HS-5 (cell line): ENCODE measurements at regions not wholly inside any gene's neighbourhood (a gene's known extent, or its start where the extent isn't known, plus 50 kb on each side); places are given as distances from the start of the nearest gene placed in this dataset.
"Not testable (repeated sequence)": the region's sequence is repeated elsewhere in the genome, so short reads cannot be mapped to it uniquely, and the experiment has no call there.

Source experiments
- DNase-seq: peaks from one replicate; pipeline ENCODE4 v3.0.0-alpha.2; 2012; ENCODE audit warnings: low read depth

DNA sequence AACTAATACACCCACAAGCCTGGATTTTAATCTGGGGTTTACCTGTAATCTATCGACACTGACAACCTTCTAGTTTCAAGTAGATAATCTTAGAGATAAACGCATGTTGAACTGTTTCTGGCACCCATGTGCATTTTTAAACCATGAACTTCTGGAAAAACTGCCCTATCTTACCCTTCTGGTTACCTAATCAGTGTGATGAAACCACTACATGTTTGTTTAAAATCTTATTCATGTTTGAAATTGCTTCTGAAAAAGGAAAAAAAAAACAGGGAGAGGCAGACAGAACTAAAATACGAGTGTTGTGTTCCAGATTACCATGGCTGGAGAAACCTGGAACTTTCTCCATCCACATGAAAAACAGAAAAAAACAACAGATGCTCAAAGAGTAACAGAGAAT is 139.3 kb downstream of the MID1IP1 start:
- no peak for DNase-seq

DNA sequence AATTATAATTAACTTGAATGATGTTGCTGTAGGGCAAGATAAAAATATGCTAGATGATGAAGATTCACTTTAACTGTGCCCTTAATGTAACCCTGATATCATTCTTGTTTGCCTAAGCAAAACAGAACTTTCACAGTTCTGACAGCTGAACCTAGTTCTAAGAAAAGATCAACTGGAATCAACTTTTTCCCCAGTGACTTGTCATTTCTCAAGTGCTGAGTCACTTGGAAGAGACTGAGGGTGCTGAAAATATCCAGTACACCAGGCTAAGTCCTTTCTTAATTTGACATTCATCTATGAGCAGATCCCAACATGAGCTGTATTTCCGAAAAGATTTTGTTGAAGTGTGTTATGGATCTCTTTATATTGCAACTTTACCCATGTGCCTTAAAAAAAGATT is 140.4 kb downstream of the MID1IP1 start:
- no peak for DNase-seq

DNA sequence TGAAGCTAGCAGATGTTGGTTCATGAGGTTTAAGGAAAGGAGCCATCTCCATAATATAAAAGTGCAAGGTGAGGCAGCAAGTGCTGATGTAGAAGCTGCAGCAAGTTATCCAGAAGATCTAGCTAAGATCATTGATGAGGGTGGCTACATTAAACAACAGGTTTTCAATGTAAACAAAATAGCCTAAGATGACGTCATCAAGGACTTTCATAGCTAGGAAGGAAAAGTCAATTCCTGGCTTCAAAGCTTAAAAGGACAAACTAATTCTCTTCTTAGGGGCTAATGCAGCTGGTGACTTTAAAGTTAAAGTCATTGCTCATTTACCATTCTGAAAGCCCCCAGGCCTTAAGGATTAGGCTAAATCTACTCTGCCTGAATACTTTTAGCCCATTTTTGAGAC is 141.9 kb downstream of the MID1IP1 start:
- DNase-seq, result no peak

DNA sequence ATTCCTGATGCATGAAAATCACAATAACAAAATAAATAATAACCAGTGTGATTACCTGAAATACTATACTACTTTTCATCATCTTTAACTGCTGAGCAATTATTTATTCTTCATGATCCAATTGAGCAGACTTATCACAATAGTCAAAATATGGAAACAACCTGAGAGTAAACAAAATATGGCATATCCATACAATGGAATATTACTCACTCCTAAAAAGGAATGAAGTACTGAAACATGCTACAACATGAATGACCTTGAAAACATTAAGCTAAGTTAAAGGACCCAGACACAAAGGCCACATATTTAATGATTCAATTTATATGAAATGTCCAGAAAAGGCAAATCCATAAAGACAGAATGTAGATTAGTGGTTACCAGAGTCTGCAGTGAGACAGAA is 146.8 kb downstream of the MID1IP1 start:
- DNase-seq, result no peak

DNA sequence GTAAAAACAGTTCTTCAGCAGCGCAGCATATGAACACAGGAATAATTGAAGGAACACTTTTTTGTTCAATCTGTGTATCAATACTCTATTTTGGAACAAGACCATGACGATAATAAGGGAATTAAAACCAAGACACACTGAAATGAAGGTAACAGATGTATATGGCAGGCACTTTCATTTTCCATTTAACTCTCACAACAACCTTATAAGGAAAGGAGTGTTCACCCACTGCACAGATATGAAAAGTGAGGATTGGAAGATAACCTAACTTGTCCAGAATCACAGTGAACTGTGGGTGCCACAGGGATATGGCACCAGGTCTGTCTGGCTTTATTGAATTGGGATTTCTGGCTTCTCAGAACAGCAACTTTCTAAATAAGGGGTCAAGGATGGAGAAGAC is 153.3 kb downstream of the MID1IP1 start:
- DNase-seq, result no peak

DNA sequence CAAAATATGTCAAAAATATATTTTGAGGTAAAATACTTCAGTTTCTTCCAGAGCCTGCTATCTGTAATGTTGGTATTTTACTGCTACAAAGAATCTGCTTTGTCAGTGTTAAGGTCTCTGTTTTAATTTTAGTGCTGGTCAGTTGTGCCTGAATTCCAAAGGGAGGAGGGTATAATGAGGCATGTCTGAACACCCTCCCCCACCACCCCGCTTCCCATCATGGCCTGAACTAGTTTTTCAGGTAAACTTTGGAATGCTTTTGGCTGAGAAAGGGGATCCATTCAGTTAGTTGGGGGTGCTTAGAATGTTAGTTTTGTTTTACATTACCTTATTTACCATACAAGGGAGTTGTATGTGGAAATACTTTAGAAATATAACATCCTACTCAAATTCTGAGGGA is 158.5 kb downstream of the MID1IP1 start:
- no peak for DNase-seq

DNA sequence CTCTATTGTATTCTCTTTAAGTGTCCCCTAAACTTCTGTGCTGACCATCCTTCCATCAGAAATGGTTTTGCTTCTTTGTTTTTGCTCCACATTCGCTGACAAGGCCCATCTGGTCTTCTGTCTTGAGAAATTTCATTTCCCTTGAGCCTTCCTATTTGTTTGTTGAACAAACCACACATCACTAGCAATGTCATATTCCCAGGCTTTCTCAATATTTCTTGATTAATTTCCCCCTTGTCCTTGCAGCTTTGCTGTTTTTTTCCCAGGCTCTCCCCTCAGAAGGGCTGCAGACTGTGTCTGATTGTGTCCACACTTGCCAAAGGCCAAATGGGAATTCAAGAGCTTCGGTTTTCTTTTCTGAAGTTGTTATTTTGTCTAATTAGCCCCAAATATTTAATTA is 158.9 kb downstream of the MID1IP1 start:
- no peak for DNase-seq

DNA sequence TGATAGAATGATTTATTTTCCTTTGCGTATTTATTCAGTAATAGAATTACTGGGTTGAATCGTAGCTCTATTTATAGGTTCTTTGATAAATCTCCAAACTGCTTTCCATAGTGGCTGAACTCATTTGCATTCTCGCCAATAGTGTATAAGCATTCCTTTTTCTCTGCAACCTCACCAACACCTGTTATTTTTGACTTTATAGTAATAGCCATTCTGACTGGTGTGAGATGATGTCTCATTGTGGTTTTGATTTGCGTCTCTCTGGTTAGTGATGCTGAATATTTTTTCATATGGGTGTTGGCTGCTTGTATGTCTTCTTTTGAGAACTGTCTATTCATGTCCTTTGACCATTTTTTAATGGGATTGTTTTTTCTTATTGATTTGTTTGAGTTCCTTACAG is 160.7 kb downstream of the MID1IP1 start:
- DNase-seq, result no peak

DNA sequence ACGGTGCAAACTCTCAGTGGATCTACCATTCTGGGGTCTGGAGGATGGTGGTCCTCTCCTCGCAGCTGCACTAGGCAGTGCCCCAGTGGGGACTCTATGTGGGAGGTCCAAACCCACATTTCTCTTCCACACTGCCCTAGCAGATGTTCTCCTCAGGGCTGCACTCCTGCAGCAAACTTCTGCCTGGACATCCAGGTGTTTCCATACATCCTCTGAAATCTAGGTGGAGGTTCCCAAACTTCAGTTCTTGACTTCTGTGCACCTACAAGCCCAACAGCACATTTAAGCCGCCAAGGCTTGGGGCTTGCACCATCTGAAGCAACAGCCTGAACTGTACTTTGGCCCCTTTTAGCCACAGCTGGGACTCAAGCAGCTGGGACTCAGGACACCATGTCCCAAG is 162.0 kb downstream of the MID1IP1 start:
- DNase-seq, result not testable (repeated sequence)

DNA sequence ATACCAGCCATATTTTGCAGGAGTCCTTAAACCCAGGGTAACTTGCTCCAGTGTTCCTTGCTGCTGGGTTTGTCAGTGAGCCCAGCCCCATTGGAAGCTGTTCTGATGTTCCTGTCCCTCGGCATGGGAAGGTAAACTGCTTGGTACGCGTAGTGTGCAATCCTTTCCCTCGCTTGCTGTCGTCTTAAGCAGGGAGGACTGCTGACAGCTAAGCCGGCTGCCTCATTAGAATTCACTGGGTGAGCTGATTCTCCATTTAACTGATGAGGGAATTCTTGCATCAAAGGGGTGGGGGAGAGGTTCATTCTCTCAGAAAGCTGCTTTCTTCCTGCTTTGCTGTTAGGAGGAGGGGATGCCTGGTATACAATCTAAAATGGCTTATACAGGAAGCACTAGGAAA is 164.6 kb downstream of the MID1IP1 start:
- no peak for DNase-seq

DNA sequence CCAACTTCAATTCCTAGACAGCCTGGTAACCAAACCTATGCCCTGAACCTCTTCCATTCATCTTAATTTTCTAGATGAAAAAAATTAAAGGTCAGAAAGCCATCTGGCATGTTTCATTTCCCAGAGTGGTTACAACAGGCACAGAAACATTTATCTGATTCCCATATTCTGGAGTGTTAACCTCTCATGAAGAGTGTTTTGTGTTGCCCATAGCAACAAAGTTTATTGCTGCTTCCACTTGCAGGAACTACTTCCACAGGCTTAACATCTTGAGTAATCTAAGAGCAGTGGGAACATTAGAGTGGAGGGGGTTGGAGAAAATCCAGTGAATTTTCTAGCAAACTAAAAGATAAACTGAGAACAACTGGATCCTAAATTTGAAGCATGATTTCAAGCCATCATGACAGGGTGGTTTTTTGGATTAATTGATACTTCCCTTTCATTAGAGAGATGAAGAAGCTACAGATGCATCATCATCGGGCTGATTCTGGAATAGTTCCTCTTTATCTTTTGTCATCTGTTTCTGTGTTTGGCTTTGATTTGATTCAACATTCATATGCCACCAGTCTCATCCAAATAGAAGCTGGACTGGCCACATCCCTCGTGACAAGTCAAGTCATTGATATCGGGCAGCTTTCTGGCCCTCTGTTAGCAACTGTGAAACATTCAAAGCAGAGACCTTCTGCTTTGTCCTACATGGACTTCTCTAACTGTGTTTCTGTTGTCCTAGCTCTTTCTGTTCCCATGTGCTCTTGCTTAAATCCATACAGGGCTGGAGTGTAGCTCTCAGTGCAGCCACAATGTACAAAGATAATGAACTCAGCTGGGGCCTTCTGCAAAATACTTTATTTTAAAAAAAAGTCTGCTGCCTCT is 167.3 kb downstream of the MID1IP1 start:
- no peak for DNase-seq

DNA sequence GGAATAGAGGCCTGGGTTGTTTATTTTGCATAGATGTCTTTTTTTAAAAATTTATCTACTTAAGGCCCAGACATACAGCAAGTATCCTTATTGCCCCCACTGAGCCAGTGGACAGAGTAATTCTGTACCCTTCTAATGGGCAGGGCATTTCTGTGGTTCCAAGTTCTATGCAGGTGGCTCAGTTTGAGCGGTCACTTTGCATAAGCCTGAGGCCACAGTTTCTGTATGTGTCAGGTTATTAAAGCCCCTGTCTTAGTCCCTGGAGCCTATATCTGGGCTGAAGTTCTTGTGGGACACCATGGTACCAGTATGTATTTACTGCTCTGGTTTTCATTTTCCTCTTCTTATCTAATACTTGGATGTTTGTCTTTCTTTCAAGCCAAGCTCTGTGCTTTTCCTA is 168.8 kb downstream of the MID1IP1 start:
- DNase-seq, result no peak

DNA sequence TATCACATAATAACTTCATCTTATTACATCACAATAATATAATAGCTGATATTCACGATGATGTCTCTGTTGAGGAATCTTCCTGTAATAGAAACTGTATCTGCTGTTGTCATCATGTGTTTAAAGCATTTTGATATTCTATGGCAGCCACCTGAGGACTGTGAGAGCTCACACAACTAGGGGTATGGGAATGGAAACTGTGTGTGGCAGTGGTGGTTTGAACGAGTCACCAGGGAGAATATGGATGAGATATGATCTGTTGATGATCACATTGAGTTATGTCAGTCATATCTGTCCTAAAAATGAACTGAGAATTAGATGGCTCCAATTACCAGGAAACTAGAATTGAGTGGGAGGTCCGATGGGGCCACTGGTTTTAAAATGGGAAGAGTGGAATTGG is 169.6 kb downstream of the MID1IP1 start:
- no peak for DNase-seq

DNA sequence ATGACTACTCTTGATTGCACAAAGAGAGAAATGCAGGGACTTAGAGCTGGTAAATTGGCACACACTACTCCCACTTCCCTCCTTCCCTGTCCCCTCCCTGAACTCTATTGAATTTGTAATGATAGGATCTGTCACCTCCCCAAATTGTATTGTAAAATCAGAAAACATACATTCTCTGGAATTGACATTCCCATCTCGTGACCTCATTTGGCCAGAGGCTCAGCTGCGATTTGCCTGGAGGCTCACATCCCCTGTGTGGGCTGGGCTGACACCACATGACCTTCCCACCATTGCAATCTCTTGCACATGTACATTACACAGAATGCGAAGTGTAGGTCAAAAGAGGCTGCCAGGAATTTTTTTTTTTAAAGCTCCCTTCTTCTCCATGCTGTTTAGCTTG is 172.1 kb downstream of the MID1IP1 start:
- peak; percentile 16 for DNase-seq

DNA sequence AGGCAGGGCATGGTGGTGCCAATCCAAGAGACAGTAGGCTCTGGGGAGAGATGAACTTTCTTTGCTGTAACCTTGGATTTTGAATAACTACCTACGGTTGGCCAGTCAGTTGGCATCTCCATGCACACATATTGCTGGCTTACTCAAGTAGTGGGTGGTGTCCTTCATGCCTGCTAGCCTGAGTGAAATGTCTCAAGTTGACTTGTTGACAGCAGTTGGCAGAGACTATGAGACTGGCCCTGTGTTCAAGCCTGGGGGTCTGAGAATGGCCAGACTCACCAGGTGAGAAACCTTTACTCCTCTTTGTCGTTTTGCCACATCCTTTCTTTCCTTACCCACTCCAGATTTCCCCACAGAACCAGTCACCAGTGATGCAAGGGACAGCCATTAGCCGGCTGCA is 173.3 kb downstream of the MID1IP1 start:
- DNase-seq, result no peak

DNA sequence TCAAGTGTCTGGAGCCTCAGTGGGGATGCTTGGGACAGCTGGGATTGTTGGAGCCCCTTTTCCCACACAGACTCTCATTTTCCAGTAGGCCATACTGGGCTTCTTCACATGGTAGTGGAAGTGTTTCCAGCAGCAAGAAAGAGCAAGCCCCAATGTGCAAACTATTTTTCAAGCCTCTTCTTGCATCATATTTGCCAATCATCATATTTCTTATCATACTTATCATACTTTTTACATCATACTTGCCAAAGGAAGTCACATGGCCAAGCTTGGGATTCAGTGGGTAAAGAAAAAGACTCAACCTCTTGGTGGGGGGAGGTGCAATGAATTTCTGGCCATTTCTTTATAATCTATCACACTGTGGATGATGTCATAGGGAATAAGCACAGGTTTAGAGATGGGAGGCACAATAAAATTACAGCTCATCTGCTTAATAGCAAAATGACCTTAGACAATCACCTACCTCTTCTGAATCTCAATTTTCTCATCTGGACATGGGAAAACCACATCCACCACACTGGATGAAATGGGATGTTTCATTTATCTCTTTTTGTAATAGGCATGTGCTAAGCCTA is 174.2 kb downstream of the MID1IP1 start:
- no peak for DNase-seq

DNA sequence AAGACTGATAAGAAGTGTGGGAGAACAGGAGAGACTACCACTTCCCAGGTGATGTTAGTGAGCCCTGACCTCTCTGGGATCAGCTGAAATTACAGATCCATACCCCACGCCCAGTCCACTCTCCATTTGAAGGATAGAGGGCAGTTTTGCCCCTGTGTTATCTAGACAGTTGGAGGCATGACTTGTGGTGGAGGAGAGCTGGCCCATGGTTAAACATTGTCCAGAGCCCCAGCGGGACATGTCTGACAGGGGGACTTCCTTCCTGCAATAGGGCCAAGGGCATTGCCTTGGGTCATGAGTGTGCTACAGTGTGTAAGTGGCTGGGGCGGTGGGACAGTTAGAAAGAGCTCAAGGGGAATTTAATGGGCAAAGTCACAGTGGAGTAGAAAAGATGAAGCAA is 181.1 kb downstream of the MID1IP1 start:
- DNase-seq, result no peak

DNA sequence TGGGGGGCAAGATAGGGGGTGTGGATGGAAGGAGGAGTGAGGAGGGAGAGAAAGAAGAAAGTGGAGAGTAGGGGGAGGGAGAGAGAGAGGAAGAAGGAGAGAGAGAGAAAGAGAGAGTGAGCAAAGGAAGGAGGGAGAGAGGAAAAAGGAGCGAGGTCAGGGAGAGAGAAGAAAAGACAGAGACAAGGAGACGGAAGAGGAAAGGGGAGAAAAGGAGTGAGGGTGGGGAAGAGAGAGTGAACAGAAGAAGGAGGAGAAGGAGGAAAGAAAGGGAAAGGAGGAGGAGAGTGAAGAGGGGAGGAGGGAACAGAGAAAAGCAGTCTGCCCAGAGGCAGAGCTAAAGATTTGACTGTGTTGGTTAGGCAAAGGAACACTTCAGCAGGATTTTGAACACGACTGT is 181.6 kb downstream of the MID1IP1 start:
- no peak for DNase-seq

DNA sequence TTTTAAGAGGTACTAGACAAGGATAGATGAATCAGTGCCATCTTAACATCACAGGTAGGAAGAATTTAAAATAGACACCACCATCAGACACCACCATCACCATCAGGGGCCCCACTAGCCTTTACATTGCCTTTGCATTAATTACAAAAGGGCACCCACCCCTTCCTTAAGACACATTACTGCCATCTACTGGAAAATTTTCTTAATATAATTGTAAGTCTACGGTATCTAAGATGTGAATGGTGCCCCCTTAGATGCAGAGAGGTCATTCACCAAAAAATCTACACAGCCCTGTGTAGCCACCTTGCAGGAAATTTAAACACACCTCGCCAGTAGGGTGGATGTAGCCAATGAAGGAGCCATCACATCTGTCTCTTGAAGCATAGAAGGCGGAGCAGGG is 184.1 kb downstream of the MID1IP1 start:
- DNase-seq, result no peak

DNA sequence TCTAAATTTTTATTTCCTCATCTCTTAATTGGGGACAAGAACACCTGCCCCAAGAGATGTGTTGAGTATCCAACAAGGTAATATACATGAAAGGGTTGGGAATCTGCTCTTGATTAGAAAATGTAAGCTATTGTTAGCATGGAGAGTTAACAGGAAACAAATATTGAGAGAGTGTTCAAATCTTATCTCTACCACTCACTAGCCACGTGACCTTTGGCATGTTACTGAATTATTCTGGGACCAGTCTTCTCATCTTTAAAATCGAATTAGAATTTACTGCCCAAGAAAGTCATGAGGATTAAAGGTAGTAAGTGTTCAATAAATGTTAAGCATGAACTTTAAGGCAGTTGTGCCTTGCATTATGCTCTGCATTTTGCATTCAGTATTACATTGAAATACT is 184.7 kb downstream of the MID1IP1 start:
- DNase-seq, result no peak

DNA sequence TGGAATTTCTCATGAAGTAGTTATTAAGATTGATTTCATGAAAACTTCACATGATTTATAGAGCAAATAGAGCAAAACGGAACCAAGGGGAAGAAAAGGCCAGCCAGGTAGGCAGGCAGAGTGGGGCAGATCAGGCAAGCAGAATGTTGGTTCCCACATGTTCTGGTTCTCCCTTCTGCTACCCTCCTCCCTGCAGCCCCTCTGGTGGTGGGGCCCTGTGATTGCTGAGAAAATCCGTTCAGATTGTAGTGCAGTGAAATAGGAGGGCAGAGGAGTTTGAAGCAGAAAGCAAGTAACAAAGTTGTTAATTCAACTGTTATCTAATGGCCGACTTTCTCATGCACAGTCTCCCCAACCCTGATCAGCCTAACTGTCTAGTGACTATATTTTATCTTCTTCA is 185.3 kb downstream of the MID1IP1 start:
- no peak for DNase-seq

DNA sequence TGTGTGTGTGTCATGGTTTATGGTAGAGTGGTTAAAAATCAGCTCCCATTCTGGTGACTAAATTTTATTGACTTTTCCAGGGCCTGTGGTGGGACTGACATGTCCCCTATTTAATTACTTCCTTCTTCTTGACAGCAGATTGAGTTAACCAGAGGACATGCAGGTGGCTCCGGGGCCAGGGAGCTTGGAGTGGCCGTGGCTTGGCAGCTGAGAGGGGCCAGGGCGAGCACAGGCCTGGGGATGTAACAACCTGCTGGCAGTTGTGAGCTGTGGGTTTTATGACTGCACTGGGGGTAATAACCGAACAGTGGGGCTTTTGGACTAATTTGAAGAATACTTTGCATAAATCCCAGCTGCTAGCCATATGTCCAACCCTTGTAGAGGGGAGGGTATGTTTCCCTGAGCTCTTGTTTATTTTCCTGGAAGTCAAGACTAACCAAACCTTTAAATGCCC is 186.0 kb downstream of the MID1IP1 start:
- DNase-seq, result no peak

DNA sequence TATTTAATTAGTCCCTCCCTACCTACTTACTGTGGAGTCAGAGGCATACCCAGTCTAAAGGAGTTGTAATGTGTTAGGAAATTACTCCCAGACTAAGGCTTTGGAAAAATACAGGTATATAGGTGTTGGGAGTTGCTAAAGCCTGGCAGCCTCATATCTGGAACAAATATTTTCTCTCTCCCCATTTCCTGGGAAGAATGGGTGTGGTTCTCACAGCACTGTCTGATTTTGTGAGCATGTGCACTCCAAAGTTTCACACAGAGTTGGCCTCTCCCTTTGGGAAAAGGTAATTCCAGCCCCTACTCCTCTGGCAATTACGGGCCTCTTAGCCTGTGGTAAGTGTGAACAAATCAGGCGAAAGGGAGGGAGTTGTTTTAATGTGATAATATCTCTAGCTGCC is 187.0 kb downstream of the MID1IP1 start:
- no peak for DNase-seq

DNA sequence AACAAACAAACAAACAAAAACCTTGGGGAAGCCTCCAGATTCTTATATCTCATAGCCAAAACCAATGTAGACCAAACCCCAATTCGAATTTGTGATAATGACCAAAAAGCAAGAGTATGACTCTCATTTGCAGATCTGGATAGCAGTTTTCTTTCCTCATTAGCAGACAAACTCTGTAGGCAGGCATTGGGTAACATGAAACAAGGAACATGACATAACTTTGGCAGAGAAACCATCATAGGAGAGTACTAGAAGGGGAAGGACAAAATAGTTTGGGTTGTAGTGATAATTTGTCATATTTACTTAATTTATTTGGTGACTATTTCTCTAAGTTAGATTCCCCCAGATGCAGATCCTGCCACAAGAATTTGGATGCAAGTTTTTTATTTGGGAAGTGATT is 187.8 kb downstream of the MID1IP1 start:
- DNase-seq, result no peak
